ENCODE measurements at regions not wholly inside any gene's neighbourhood (a gene's known extent, or its start where the extent isn't known, plus 50 kb on each side); places are given as distances from the start of the nearest gene placed in this dataset.

DNA sequence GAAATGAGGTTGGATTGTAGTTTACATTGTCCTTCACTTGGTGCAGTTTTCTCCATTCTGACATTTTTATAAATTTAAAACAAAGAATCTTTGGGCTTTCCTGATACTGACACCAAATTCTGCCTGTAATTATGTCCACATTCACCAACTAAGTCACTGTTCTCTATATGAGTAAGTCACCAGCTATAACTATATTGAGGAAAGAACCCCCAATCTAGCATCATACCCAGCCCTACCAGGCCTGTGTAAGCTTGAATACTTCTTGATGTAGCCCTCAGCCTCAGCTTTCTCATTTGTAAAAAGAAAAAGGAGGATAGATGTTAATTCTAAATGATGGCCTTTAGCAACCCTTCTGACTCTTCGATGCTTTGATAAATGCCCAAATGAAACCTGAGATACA, 112.7 kb upstream of the FST start:
- no peak overlapping the region for H4K91ac ChIP-seq (ENCODE audit: low read depth, low read length)
- no peak overlapping the region for H3K4me3 ChIP-seq (ENCODE audit: low read depth, low read length)
- H4K8ac ChIP-seq (ENCODE audit: low read depth, low read length), result no peak overlapping the region
- H3K14ac ChIP-seq (ENCODE audit: low read length), result no peak overlapping the region
- no peak overlapping the region for H3K9ac ChIP-seq (ENCODE audit: low read length)
- DNase-seq, result no peak
- no peak overlapping the region for H3K18ac ChIP-seq (ENCODE audit: low read length)
- H2BK5ac ChIP-seq (ENCODE audit: low read depth, low read length, poor library complexity), result no peak overlapping the region
- H3K79me1 ChIP-seq (ENCODE audit: low read length), result no peaks in the 10 kb centered on the region
- H2AFZ ChIP-seq (ENCODE audit: insufficient read depth, low read length, poor library complexity), result no peak overlapping the region
- H4K12ac ChIP-seq (ENCODE audit: low read depth, low read length), result no peak overlapping the region
- no peaks in the 10 kb centered on the region for H3K9me3 ChIP-seq (ENCODE audit: insufficient read depth, low read depth, low read length)
- no peak overlapping the region for H2BK120ac ChIP-seq (ENCODE audit: insufficient read depth, low read length, poor library complexity)
- H3K4me1 ChIP-seq (ENCODE audit: control insufficient read depth in 1 of 2, insufficient read depth in 2 of 2, low read length in 2 of 2), result no peaks in the 10 kb centered on the region
- no peak overlapping the region for H3K4ac ChIP-seq (ENCODE audit: low read depth, low read length)
- no peak overlapping the region for H2BK12ac ChIP-seq (ENCODE audit: low read length)
- no peaks in the 10 kb centered on the region for H3K36me3 ChIP-seq (ENCODE audit: control insufficient read depth in 1 of 2, insufficient read depth in 2 of 2, low read length in 2 of 2)
- WGBS (ENCODE audit: extremely low coverage, insufficient coverage, insufficient read length), result no CpG with 5 or more reads among the region's 1 CpG
- H3K79me2 ChIP-seq (ENCODE audit: control insufficient read depth, insufficient read depth, low read length, poor library complexity), result no peaks in the 10 kb centered on the region
- H3K27me3 ChIP-seq (ENCODE audit: insufficient read depth, low read length), result no peaks in the 10 kb centered on the region
- no peak overlapping the region for H2AK5ac ChIP-seq (ENCODE audit: low read length)
- no peak overlapping the region for H3K4me2 ChIP-seq (ENCODE audit: low read length)
- no peak overlapping the region for H3K23ac ChIP-seq (ENCODE audit: low read length)
- no peak overlapping the region for H3K27ac ChIP-seq (ENCODE audit: low read depth, low read length)

DNA sequence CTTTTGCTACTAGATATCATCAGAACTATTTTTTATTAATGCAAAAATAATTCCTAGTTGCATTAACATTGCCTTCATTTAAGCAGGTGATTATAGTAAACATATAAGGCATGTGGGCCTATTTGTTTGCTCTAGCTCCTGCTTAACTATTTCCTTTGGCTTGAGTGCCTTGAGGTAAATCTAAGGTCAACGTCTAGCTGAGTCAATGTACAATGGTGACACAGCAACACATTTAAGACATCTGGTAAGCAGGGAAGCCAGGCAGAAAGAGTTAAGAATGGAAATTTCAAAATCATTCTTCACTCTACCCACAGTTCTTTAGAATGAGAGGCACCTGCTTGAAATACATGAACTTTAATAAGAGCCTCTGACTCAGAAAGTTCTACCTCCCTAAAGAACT, 111.9 kb upstream of the FST start:
- no peak overlapping the region for H3K4me2 ChIP-seq (ENCODE audit: low read length)
- H2BK12ac ChIP-seq (ENCODE audit: low read length), result no peak overlapping the region
- no peaks in the 10 kb centered on the region for H3K79me1 ChIP-seq (ENCODE audit: low read length)
- H4K8ac ChIP-seq (ENCODE audit: low read depth, low read length), result no peak overlapping the region
- WGBS (ENCODE audit: extremely low coverage, insufficient coverage, insufficient read length), result no CpG with 5 or more reads among the region's 1 CpG
- H3K27ac ChIP-seq (ENCODE audit: low read depth, low read length), result no peak overlapping the region
- no peak for DNase-seq
- H3K4ac ChIP-seq (ENCODE audit: low read depth, low read length), result no peak overlapping the region
- no peak overlapping the region for H3K23ac ChIP-seq (ENCODE audit: low read length)
- H4K91ac ChIP-seq (ENCODE audit: low read depth, low read length), result no peak overlapping the region
- H3K36me3 ChIP-seq (ENCODE audit: control insufficient read depth in 1 of 2, insufficient read depth in 2 of 2, low read length in 2 of 2), result no peaks in the 10 kb centered on the region
- H3K4me3 ChIP-seq (ENCODE audit: low read depth, low read length), result no peak overlapping the region
- H4K12ac ChIP-seq (ENCODE audit: low read depth, low read length), result no peak overlapping the region
- no peak overlapping the region for H3K9ac ChIP-seq (ENCODE audit: low read length)
- H3K14ac ChIP-seq (ENCODE audit: low read length), result no peak overlapping the region
- no peak overlapping the region for H2AFZ ChIP-seq (ENCODE audit: insufficient read depth, low read length, poor library complexity)
- no peak overlapping the region for H3K18ac ChIP-seq (ENCODE audit: low read length)
- H3K79me2 ChIP-seq (ENCODE audit: control insufficient read depth, insufficient read depth, low read length, poor library complexity), result no peaks in the 10 kb centered on the region
- no peaks in the 10 kb centered on the region for H3K27me3 ChIP-seq (ENCODE audit: insufficient read depth, low read length)
- H3K9me3 ChIP-seq (ENCODE audit: insufficient read depth, low read depth, low read length), result no peaks in the 10 kb centered on the region
- no peaks in the 10 kb centered on the region for H3K4me1 ChIP-seq (ENCODE audit: control insufficient read depth in 1 of 2, insufficient read depth in 2 of 2, low read length in 2 of 2)
- H2BK5ac ChIP-seq (ENCODE audit: low read depth, low read length, poor library complexity), result no peak overlapping the region
- H2AK5ac ChIP-seq (ENCODE audit: low read length), result no peak overlapping the region
- no peak overlapping the region for H2BK120ac ChIP-seq (ENCODE audit: insufficient read depth, low read length, poor library complexity)

DNA sequence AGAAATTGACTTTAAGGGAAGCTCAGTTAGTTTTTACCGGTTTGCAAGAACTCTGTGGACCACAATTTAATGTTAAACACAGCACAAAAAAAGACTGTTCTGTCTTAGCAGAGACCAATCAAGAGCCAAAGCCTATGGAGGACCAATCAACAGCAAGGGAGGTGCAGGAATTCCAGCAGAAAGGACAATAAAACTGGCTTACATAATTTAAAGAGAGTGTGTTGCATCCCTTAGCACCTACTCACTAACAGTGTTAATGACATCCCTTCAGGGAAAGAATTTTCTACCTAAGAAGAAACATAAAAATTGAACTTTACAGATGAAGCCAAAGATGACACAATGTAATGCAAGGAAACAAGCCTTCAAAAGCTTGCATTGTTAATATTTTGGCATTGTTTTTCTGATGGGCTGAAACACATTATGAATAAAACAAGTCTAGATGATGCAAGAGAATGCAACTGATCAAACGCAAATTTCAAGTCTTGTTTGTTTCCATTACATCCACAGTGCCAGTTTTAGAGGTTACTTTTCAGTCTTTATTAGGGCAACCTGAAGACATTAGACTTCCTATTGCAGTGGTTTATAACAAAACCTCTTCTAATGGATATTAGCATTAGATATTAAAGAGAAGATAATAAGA, 111.3 kb upstream of the FST start:
- Histone ChIP-seq H3K9ac (ENCODE audit: low read length) (no peak overlapping the region), H4K91ac (ENCODE audit: low read depth, low read length) (no peak overlapping the region), H3K14ac (ENCODE audit: low read length) (no peak overlapping the region), H3K4me2 (ENCODE audit: low read length) (no peak overlapping the region), H3K4me3 (ENCODE audit: low read depth, low read length) (no peak overlapping the region), H2BK5ac (ENCODE audit: low read depth, low read length, poor library complexity) (no peak overlapping the region), H3K18ac (ENCODE audit: low read length) (no peak overlapping the region), H4K8ac (ENCODE audit: low read depth, low read length) (no peak overlapping the region), H3K79me2 (ENCODE audit: control insufficient read depth, insufficient read depth, low read length, poor library complexity) (no peaks in the 10 kb centered on the region), H2AK5ac (ENCODE audit: low read length) (no peak overlapping the region), H2AFZ (ENCODE audit: insufficient read depth, low read length, poor library complexity) (no peak overlapping the region), H3K27ac (ENCODE audit: low read depth, low read length) (no peak overlapping the region), H3K79me1 (ENCODE audit: low read length) (no peaks in the 10 kb centered on the region), H3K27me3 (ENCODE audit: insufficient read depth, low read length) (no peaks in the 10 kb centered on the region), H2BK12ac (ENCODE audit: low read length) (no peak overlapping the region), H3K4ac (ENCODE audit: low read depth, low read length) (no peak overlapping the region), H4K12ac (ENCODE audit: low read depth, low read length) (no peak overlapping the region), H3K23ac (ENCODE audit: low read length) (no peak overlapping the region), H3K9me3 (ENCODE audit: insufficient read depth, low read depth, low read length) (no peaks in the 10 kb centered on the region), H3K4me1 (ENCODE audit: control insufficient read depth in 1 of 2, insufficient read depth in 2 of 2, low read length in 2 of 2) (no peaks in the 10 kb centered on the region), H2BK120ac (ENCODE audit: insufficient read depth, low read length, poor library complexity) (no peak overlapping the region), H3K36me3 (ENCODE audit: control insufficient read depth in 1 of 2, insufficient read depth in 2 of 2, low read length in 2 of 2) (no peaks in the 10 kb centered on the region)
- no peak for DNase-seq
- WGBS (ENCODE audit: extremely low coverage, insufficient coverage, insufficient read length), result no CpG with 5 or more reads among the region's 2 CpGs

DNA sequence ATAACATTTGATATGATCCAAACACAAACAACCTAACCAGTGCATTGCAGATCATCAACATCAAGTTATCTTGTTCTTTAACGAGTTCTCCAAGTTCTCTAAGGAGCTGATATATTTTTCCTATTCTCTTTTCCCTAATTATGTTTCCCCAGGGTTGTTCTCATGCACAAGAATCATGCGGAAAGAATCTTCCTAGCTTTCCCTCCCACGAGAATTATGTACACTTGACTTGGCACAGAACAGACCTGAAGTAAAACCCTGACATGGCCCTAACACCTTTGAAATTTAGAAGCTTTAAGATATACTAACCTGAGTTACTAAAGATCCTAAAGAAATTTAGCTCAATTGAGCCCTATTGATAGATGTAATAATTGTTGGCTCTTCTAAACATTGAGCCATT, 110.7 kb upstream of the FST start:
- H2AK5ac ChIP-seq (ENCODE audit: low read length), result no peak overlapping the region
- H4K8ac ChIP-seq (ENCODE audit: low read depth, low read length), result no peak overlapping the region
- H3K27me3 ChIP-seq (ENCODE audit: insufficient read depth, low read length), result no peaks in the 10 kb centered on the region
- no peaks in the 10 kb centered on the region for H3K79me2 ChIP-seq (ENCODE audit: control insufficient read depth, insufficient read depth, low read length, poor library complexity)
- H3K4ac ChIP-seq (ENCODE audit: low read depth, low read length), result no peak overlapping the region
- no peaks in the 10 kb centered on the region for H3K9me3 ChIP-seq (ENCODE audit: insufficient read depth, low read depth, low read length)
- WGBS (ENCODE audit: extremely low coverage, insufficient coverage, insufficient read length), result no CpG with 5 or more reads among the region's 3 CpGs
- H3K79me1 ChIP-seq (ENCODE audit: low read length), result no peaks in the 10 kb centered on the region
- H3K9ac ChIP-seq (ENCODE audit: low read length), result no peak overlapping the region
- no peak overlapping the region for H2AFZ ChIP-seq (ENCODE audit: insufficient read depth, low read length, poor library complexity)
- DNase-seq, result no peak
- H3K4me1 ChIP-seq (ENCODE audit: control insufficient read depth in 1 of 2, insufficient read depth in 2 of 2, low read length in 2 of 2), result no peaks in the 10 kb centered on the region
- no peak overlapping the region for H2BK12ac ChIP-seq (ENCODE audit: low read length)
- no peak overlapping the region for H4K12ac ChIP-seq (ENCODE audit: low read depth, low read length)
- H3K36me3 ChIP-seq (ENCODE audit: control insufficient read depth in 1 of 2, insufficient read depth in 2 of 2, low read length in 2 of 2), result no peaks in the 10 kb centered on the region
- H3K18ac ChIP-seq (ENCODE audit: low read length), result no peak overlapping the region
- H4K91ac ChIP-seq (ENCODE audit: low read depth, low read length), result no peak overlapping the region
- H3K23ac ChIP-seq (ENCODE audit: low read length), result no peak overlapping the region
- no peak overlapping the region for H3K27ac ChIP-seq (ENCODE audit: low read depth, low read length)
- H2BK120ac ChIP-seq (ENCODE audit: insufficient read depth, low read length, poor library complexity), result no peak overlapping the region
- H3K14ac ChIP-seq (ENCODE audit: low read length), result no peak overlapping the region
- H3K4me3 ChIP-seq (ENCODE audit: low read depth, low read length), result no peak overlapping the region
- H2BK5ac ChIP-seq (ENCODE audit: low read depth, low read length, poor library complexity), result no peak overlapping the region
- no peak overlapping the region for H3K4me2 ChIP-seq (ENCODE audit: low read length)

All from trophoblast cell (in vitro differentiated cells and primary cell).